H1 (cell line): ENCODE measurements at regions not wholly inside any gene's neighbourhood (a gene's known extent, or its start where the extent isn't known, plus 50 kb on each side); places are given as distances from the start of the nearest gene placed in this dataset.

Experiments used
- CTCF ChIA-PET: fragments of 300-600 bp; sonication (Branson Sonifier 250); formaldehyde crosslinking; loops from one replicate; lab custom pipeline; 2021; ENCODE audit not compliant: partially characterized antibody; lab: Charles Lee
- POLR2A ChIA-PET: fragments of 300-600 bp; sonication (Branson Sonifier 250); formaldehyde crosslinking; loops from one replicate; lab custom pipeline; 2021; ENCODE audit warnings: inconsistent platforms; ENCODE audit not compliant: partially characterized antibody; lab: Charles Lee
- DNase-seq, 2 experiments: peaks; one replicate each; pipeline versions ENCODE4 v3.0.0 to v3.0.0-alpha.2; 2010 to 2022; ENCODE audit warnings: low spot score in 2 of 2, low read depth in 1 of 2, mixed read lengths in 1 of 2
- FAIRE-seq: peaks from 2 replicates; lab custom pipeline; 2011; peaks lifted over from hg19 to GRCh38; lab: Jason Lieb, UNC
- H2AFZ ChIP-seq: 2 replicates; pipeline ENCODE4 v1.8.1; 2012; ENCODE audit warnings: low read length, inconsistent platforms
- H2AK5ac ChIP-seq: 2 replicates; pipeline ENCODE4 v1.6.1; 2013; ENCODE audit warnings: low read depth, low read length
- H2BK120ac ChIP-seq: replicated peaks from 2 replicates; pipeline ENCODE3; 2013; ENCODE audit warnings: low read depth, low read length, inconsistent platforms
- H2BK12ac ChIP-seq: 2 replicates; pipeline ENCODE4 v1.6.1; 2013; ENCODE audit warnings: low read depth, low read length
- H2BK15ac ChIP-seq: 2 replicates; pipeline ENCODE4 v1.6.1; 2013; ENCODE audit warnings: low read length
- H2BK20ac ChIP-seq: 2 replicates; pipeline ENCODE4 v1.6.1; 2013; ENCODE audit warnings: low read length
- H2BK5ac ChIP-seq: 2 replicates; pipeline ENCODE4 v1.6.1; 2013; ENCODE audit warnings: low read depth, low read length
- H3K14ac ChIP-seq: 2 replicates; pipeline ENCODE4 v1.6.1; 2013; ENCODE audit warnings: inconsistent platforms; ENCODE audit not compliant: insufficient read length
- H3K18ac ChIP-seq: 2 replicates; pipeline ENCODE4 v1.6.1; 2013; ENCODE audit warnings: low read length; ENCODE audit errors: extremely low read depth
- H3K23ac ChIP-seq: 2 replicates; pipeline ENCODE4 v1.6.1; 2013; ENCODE audit warnings: inconsistent platforms; ENCODE audit not compliant: insufficient read length
- H3K23me2 ChIP-seq: 2 replicates; pipeline ENCODE4 v1.6.1; 2013; ENCODE audit warnings: low read depth, low read length
- H3K27ac ChIP-seq: 2 replicates; pipeline ENCODE4 v1.6.1; 2011; ENCODE audit warnings: low read depth, low read length, inconsistent platforms
- H3K27me3 ChIP-seq, 4 experiments: replicated peaks in 1 of 4; 1 replicate in 1 of 4; 2 replicates in 3 of 4; pipeline versions ENCODE4 v1.6.1 to v1.8.1; 2011 to 2013; ENCODE audit warnings: low read length in 3 of 4, mild to moderate bottlenecking in 3 of 4, inconsistent platforms in 2 of 4, mixed read lengths in 2 of 4, moderate library complexity in 1 of 4; ENCODE audit not compliant: control insufficient read depth in 3 of 4, insufficient read depth in 3 of 4; ENCODE audit errors: extremely low read depth in 1 of 4
- H3K36me3 ChIP-seq, 4 experiments: 2 replicates each; pipeline versions ENCODE4 v1.6.1 to v1.8.1; 2011 to 2013; ENCODE audit warnings: mild to moderate bottlenecking in 4 of 4, low read length in 3 of 4, moderate library complexity in 2 of 4, control low read depth in 1 of 4, inconsistent platforms in 1 of 4; ENCODE audit not compliant: insufficient read depth in 4 of 4, control insufficient read depth in 2 of 4
- H3K4ac ChIP-seq: replicated peaks from 2 replicates; pipeline ENCODE3; 2013; ENCODE audit warnings: low read length, low read depth, mixed read lengths, inconsistent platforms; ENCODE audit not compliant: insufficient read length
- H3K4me1 ChIP-seq, 4 experiments: replicated peaks in 1 of 4; 1 replicate in 1 of 4; 2 replicates in 3 of 4; pipeline versions ENCODE4 v1.6.1 to v1.8.1; 2011 to 2013; ENCODE audit warnings: low read length in 3 of 4, inconsistent platforms in 2 of 4, mixed read lengths in 1 of 4; ENCODE audit not compliant: insufficient read depth in 4 of 4, control insufficient read depth in 3 of 4
- H3K4me2 ChIP-seq, 2 experiments: 2 replicates each; pipeline versions ENCODE4 v1.6.1 to v1.8.1; 2011 to 2013; ENCODE audit warnings: low read depth in 2 of 2, low read length in 2 of 2, control low read depth in 1 of 2, inconsistent platforms in 1 of 2, mild to moderate bottlenecking in 1 of 2; ENCODE audit not compliant: insufficient read depth in 1 of 2
- H3K4me3 ChIP-seq, 4 experiments: fragments of 200-600, 300-600 bp in 1 of 4; sonication (generic), shearing (Covaris generic), sonication (Bioruptor Twin) in 1 of 4; 2 replicates each; pipeline versions ENCODE4 v1.5.1 to v1.8.1; 2011 to 2016; ENCODE audit warnings: low read length in 4 of 4, low read depth in 3 of 4, control low read depth in 2 of 4, inconsistent platforms in 2 of 4, mild to moderate bottlenecking in 2 of 4, mixed read lengths in 1 of 4, moderate library complexity in 1 of 4; ENCODE audit not compliant: insufficient read depth in 2 of 4; ENCODE audit errors: extremely low read depth in 1 of 4
- H3K56ac ChIP-seq: replicated peaks from 2 replicates; pipeline ENCODE3; 2013; ENCODE audit warnings: low read depth, mild to moderate bottlenecking, mixed read lengths, low read length, inconsistent platforms; ENCODE audit not compliant: insufficient read length
- H3K79me1 ChIP-seq: 2 replicates; pipeline ENCODE4 v1.6.1; 2013; ENCODE audit warnings: low read depth, low read length, control low read depth
- H3K79me2 ChIP-seq, 2 experiments: 2 replicates each; pipeline versions ENCODE4 v1.6.1 to v1.8.1; 2012 to 2013; ENCODE audit warnings: low read length in 2 of 2, mild to moderate bottlenecking in 2 of 2, inconsistent platforms in 1 of 2; ENCODE audit not compliant: insufficient read depth in 2 of 2, control insufficient read depth in 1 of 2
- H3K9ac ChIP-seq, 4 experiments: replicated peaks in 1 of 4; 1 replicate in 1 of 4; 2 replicates in 3 of 4; pipeline versions ENCODE4 v1.6.1 to v1.8.1; 2011 to 2013; ENCODE audit warnings: low read depth in 3 of 4, low read length in 3 of 4, control low read depth in 2 of 4, mild to moderate bottlenecking in 2 of 4, moderate library complexity in 2 of 4, inconsistent platforms in 1 of 4; ENCODE audit errors: extremely low read depth in 1 of 4
- H3K9me3 ChIP-seq, 2 experiments: 2 replicates each; pipeline versions ENCODE4 v1.6.1 to v1.8.1; 2012 to 2013; ENCODE audit warnings: mild to moderate bottlenecking in 2 of 2, moderate library complexity in 2 of 2, control low read depth in 1 of 2, inconsistent platforms in 1 of 2, low read depth in 1 of 2, low read length in 1 of 2, mixed read lengths in 1 of 2; ENCODE audit not compliant: insufficient read depth in 2 of 2
- H4K20me1 ChIP-seq, 2 experiments: replicated peaks in 1 of 2; 2 replicates each; pipeline versions ENCODE3 to v1.8.1; 2011 to 2013; ENCODE audit warnings: inconsistent platforms in 2 of 2, low read length in 2 of 2, mild to moderate bottlenecking in 1 of 2; ENCODE audit not compliant: insufficient read depth in 2 of 2, control insufficient read depth in 1 of 2
- H4K5ac ChIP-seq: 2 replicates; pipeline ENCODE4 v1.6.1; 2013; ENCODE audit warnings: low read length, low read depth, mixed read lengths, inconsistent platforms; ENCODE audit not compliant: insufficient read length
- H4K8ac ChIP-seq: 2 replicates; pipeline ENCODE4 v1.8.0; 2013; ENCODE audit warnings: mild to moderate bottlenecking, moderate library complexity, low read length, inconsistent platforms; ENCODE audit not compliant: insufficient read depth; ENCODE audit errors: extremely low read depth
- H4K91ac ChIP-seq: replicated peaks from 2 replicates; pipeline ENCODE3; 2013; ENCODE audit warnings: low read length, mixed read lengths, inconsistent platforms; ENCODE audit not compliant: insufficient read length
- BACH1 ChIP-seq: IDR thresholded peaks from 2 replicates; pipeline ENCODE4 v1.6.1; 2012; ENCODE audit warnings: low read length, improper control_type of control experiment
- CHD1 ChIP-seq: IDR thresholded peaks from 2 replicates; pipeline ENCODE4 v1.6.1; 2012; ENCODE audit warnings: low read depth, low read length, improper control_type of control experiment
- FOSL1 ChIP-seq: IDR thresholded peaks from 2 replicates; pipeline ENCODE4 v1.6.1; 2011; ENCODE audit warnings: mild to moderate bottlenecking, low read depth, low read length, moderate library complexity; ENCODE audit not compliant: insufficient read depth
- JUND ChIP-seq: IDR thresholded peaks from 2 replicates; pipeline ENCODE4 v1.6.1; 2011; ENCODE audit warnings: mild to moderate bottlenecking, improper control_type of control experiment, low read length
- NRF1 ChIP-seq: IDR thresholded peaks from 2 replicates; pipeline ENCODE4 v1.6.1; 2011; ENCODE audit warnings: mild to moderate bottlenecking, low read depth, low read length, improper control_type of control experiment
- POU5F1 ChIP-seq: IDR thresholded peaks from 2 replicates; pipeline ENCODE4 v1.6.1; 2011; ENCODE audit warnings: low read depth, mild to moderate bottlenecking, low read length, moderate library complexity
- RFX5 ChIP-seq: IDR thresholded peaks from 2 replicates; pipeline ENCODE4 v1.6.1; 2011; ENCODE audit warnings: low read depth, low read length, improper control_type of control experiment, borderline replicate concordance
- SP4 ChIP-seq: IDR thresholded peaks from 2 replicates; pipeline ENCODE4 v1.6.1; 2012; ENCODE audit warnings: low read length, inconsistent platforms
- TAF1 ChIP-seq: IDR thresholded peaks from 2 replicates; pipeline ENCODE4 v1.6.1; 2011; ENCODE audit warnings: mild to moderate bottlenecking, low read depth, low read length
- TAF7 ChIP-seq: optimal IDR thresholded peaks from 2 replicates; pipeline ENCODE3; 2011; ENCODE audit warnings: low read depth, mild to moderate bottlenecking, inconsistent platforms, low read length, moderate library complexity, borderline replicate concordance
- TBP ChIP-seq: IDR thresholded peaks from 2 replicates; pipeline ENCODE4 v1.6.1; 2011; ENCODE audit warnings: low read depth, low read length, improper control_type of control experiment
- WGBS, 2 experiments: shearing (Covaris generic) in 1 of 2; methylation state at CpG; one replicate each; pipeline versions ENCODE4 v1.1.6 to v1.1.7; 2013 to 2015; ENCODE audit warnings: low lambda C conversion rate in 2 of 2, mixed read lengths in 2 of 2, inconsistent platforms in 1 of 2, low coverage in 1 of 2, missing lambda C conversion rate in 1 of 2; ENCODE audit not compliant: insufficient replicate concordance in 2 of 2, insufficient coverage in 1 of 2, insufficient read length in 1 of 2; ENCODE audit errors: extremely low coverage in 1 of 2, missing lambda C conversion rate in 1 of 2; 5-methylcytosine and 5-hydroxymethylcytosine counted together
- TF ChIP-seq, protein P1 (sequence below): IDR thresholded peaks from 2 replicates; pipeline ENCODE4 v1.6.1; 2012; ENCODE audit warnings: inconsistent platforms

DNA sequence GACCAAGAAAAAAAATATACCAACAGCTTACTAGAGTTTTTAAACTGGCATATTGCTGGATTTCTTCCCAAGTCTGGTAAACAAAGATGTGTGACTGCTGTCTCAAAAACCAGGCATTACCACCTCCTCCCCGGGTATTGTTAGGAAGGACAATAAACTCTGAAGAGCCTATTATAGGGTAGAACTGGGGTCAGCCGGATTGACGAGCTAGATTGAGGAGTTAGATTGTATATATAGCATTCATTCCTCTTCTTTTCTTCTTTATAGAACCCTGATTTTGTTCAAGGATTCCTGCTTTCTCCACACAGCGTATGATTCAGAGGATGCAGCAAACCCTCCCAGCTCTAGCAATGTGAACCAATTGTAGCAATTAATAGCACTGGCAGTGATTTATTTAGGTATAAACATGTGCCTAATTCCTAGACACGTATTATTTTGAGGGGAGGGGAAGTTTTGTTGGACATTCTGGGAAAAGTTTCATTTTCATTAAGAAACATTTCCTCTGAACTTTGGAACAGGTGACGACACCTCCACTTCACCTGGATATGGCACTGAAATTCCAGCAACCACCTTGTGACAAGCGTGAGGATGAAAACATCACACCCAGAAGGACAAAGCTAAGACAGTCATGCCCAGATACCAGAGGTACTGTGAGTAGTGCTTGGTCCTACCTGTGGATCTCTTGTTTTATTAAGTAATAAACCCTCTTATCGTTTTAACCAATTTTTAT, 679.4 kb upstream of the KIRREL3 start:
- no peak overlapping the region for H3K56ac ChIP-seq
- FAIRE-seq: no peak
- H3K27ac ChIP-seq: no peak overlapping the region

More for the DNA sequence above, 679.4 kb upstream of the KIRREL3 start:
- TF ChIP-seq SP4: no peak
- TF ChIP-seq JUND: no peak
- no peak for TF ChIP-seq FOSL1
- TF ChIP-seq, protein P1, sequence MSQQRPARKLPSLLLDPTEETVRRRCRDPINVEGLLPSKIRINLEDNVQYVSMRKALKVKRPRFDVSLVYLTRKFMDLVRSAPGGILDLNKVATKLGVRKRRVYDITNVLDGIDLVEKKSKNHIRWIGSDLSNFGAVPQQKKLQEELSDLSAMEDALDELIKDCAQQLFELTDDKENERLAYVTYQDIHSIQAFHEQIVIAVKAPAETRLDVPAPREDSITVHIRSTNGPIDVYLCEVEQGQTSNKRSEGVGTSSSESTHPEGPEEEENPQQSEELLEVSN: no peak
- no peak for TF ChIP-seq POU5F1
- no peak for TF ChIP-seq RFX5
- TF ChIP-seq TAF7: no peak
- no peak for TF ChIP-seq BACH1
- TF ChIP-seq TAF1: no peak
- no peak for TF ChIP-seq NRF1
- TF ChIP-seq CHD1: no peak
- TF ChIP-seq TBP: no peak
- no peak overlapping the region for H2BK5ac ChIP-seq
- no peak overlapping the region for H2AK5ac ChIP-seq
- H2BK120ac ChIP-seq: no peak overlapping the region
- no peak overlapping the region for H2BK20ac ChIP-seq
- no peaks in the 10 kb centered on the region for H4K20me1 ChIP-seq
- 90% methylated on average over 8 of the region's 8 CpGs; no CpG with 5 or more reads in 1 of the 2 experiments for WGBS, 2 experiments
- no peak overlapping the region for H4K91ac ChIP-seq
- H3K4ac ChIP-seq: no peak overlapping the region
- no peaks in the 10 kb centered on the region for H3K36me3 ChIP-seq
- H3K27me3 ChIP-seq: no peaks in the 10 kb centered on the region
- H3K23ac ChIP-seq: no peak overlapping the region
- no peak overlapping the region for H3K18ac ChIP-seq
- no peak overlapping the region for H4K5ac ChIP-seq
- H3K79me2 ChIP-seq: no peaks in the 10 kb centered on the region
- peaks cover 0 to 3% (median 0%) of the 10 kb centered on the region in 4 experiments; a peak in 2 of 7 replicates for H3K4me1 ChIP-seq
- H3K23me2 ChIP-seq: no peaks in the 10 kb centered on the region
- H2AFZ ChIP-seq: no peak overlapping the region
- H3K4me2 ChIP-seq: no peak overlapping the region
- ChIA-PET CTCF (no interaction called here), POLR2A (no interaction called here)
- no peak overlapping the region for H2BK15ac ChIP-seq
- H2BK12ac ChIP-seq: no peak overlapping the region
- no peak overlapping the region for H4K8ac ChIP-seq
- no peak overlapping the region for H3K14ac ChIP-seq
- DNase-seq: no peak
- H3K4me3 ChIP-seq: no peak overlapping the region
- no peaks in the 10 kb centered on the region for H3K79me1 ChIP-seq
- no peak overlapping the region for H3K9ac ChIP-seq
- H3K9me3 ChIP-seq: no peaks in the 10 kb centered on the region
